Motor neuron (in vitro differentiated cells): ENCODE measurements at regions not wholly inside any gene's neighbourhood (a gene's known extent, or its start where the extent isn't known, plus 50 kb on each side); places are given as distances from the start of the nearest gene placed in this dataset.
A peak's percentile ranks its signal among the peaks of the same experiment; 100 is the strongest.
"Not testable (repeated sequence)": the region's sequence is repeated elsewhere in the genome, so short reads cannot be mapped to it uniquely, and the experiment has no call there.

Source experiments
- ATAC-seq, 8 experiments: fragments of 200-7000 bp; cut with Tn5 transposase; replicated peaks in 6 of 8; 2 replicates each; pipeline ENCODE4 v1.8.0; 2021; ENCODE audit warnings: mild to moderate bottlenecking in 8 of 8, moderate library complexity in 8 of 8
- H3K27ac ChIP-seq, 2 donors: fragments of 250-450 bp; sonication (Bioruptor Pico); 2 replicates each; pipeline ENCODE4 v1.9.0; 2021; ENCODE audit warnings: antibody characterized with exemption in 2 of 2, mild to moderate bottlenecking in 2 of 2, moderate library complexity in 1 of 2
- H3K4me1 ChIP-seq, 2 donors: fragments of 250-450 bp; sonication (Bioruptor Pico); replicated peaks in 1 of 2; 2 replicates each; pipeline ENCODE4 v1.6.1; 2021; ENCODE audit warnings: antibody characterized with exemption in 2 of 2, mild to moderate bottlenecking in 2 of 2, moderate library complexity in 1 of 2
- H3K4me3 ChIP-seq, 5 donors: fragments of 250-450 bp; sonication (Bioruptor Pico); 2 replicates each; pipeline ENCODE4 v1.9.0; 2021; ENCODE audit warnings: antibody characterized with exemption in 5 of 5, mild to moderate bottlenecking in 5 of 5, moderate library complexity in 4 of 5
- WGBS, 10 experiments: fragments of 450-650 bp; shearing (Covaris generic); methylation state at CpG; one replicate each; pipeline ENCODE4 v1.0.0; 2022; 5-methylcytosine and 5-hydroxymethylcytosine counted together
- in situ Hi-C, 9 experiments: fragments of 400-800 bp; cut with MboI; loops; one replicate each; pipeline ENCODE4 v1.15.0; 2021; ENCODE audit warnings: low sequenced_read_pairs in 9 of 9, low pct_unique_long_range_greater_than_20kb in 2 of 9; ENCODE audit not compliant: unreplicated experiment in 9 of 9

GRCh38 chr15:98543237-98543636 is 105.1 kb upstream of the IGF1R start:
- ATAC-seq = no peak
- Histone ChIP-seq H3K27ac (no peak overlapping the region), H3K4me3 (no peak overlapping the region), H3K4me1 (peaks cover 0 to 3% of the 10 kb centered on the region in 2 donors)
- 0 to 100% (median 58%) methylated on average over 1 of the region's 1 CpG; no CpG with 5 or more reads in 2 of the 10 experiments for WGBS, 10 experiments
- in situ Hi-C loops = loop anchor here in 3 of 9 experiments (25.0 kb wide), 3 partner anchors 94 to 369 kb away; partner anchors contain the start of gene IGF1R (in 1 of the 3)

DNA sequence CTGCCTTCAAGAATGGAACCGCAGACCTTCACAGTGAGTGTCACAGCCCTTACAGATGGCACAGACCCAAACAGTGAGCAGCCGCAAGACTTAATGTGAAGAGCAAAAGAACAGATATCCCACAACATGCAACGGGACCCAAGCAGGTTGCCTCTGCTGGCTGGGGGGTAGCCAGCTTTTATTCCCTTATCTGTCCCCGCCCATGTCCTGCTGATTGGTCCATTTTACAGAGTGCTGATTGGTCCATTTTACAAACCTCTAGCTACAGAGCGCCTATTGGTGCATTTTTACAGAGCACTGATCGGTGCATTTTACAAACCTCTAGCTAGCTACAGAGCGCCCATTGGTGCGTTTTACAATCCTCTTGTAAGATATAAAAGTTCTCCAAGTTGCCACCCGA is 102.0 kb upstream of the IGF1R start:
- H3K4me1 ChIP-seq = peaks cover 3 to 5% of the 10 kb centered on the region in 2 donors
- in situ Hi-C loops = loop anchor here in 3 of 9 experiments (25.0 kb wide), 3 partner anchors 91 to 366 kb away; partner anchors contain the start of gene IGF1R (in 1 of the 3)
- ATAC-seq = no peak
- WGBS, 10 experiments = 67 to 100% (median 88%) methylated on average over 4 to 7 of the region's 9 CpGs; no CpG with 5 or more reads in 2 of the 10 experiments
- no peak overlapping the region for H3K4me3 ChIP-seq
- no peak overlapping the region for H3K27ac ChIP-seq

DNA sequence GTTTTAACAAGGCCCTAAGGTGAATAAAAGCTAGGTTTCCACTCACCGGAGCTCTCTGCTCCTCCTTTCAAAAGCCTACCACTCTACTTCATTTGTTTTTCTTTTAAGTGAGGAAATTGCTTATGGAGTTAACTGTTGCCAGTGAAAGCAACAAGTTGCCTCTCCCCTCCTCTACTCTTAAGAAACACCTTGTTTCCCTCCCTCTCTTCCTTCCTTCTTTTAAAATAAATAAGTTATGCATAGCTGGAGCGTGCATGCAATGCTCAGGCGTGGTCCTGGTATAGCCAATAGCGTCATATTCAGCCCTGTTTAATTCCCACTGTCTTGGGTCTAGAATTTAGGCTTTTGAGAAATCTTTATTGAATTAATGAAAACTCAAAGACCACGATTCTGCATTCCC is 101.1 kb upstream of the IGF1R start:
- Histone ChIP-seq H3K27ac (no peak overlapping the region), H3K4me3 (peak overlapping the region; percentile 43 to 53 (median 46)), H3K4me1 (peaks cover 3 to 5% of the 10 kb centered on the region in 2 donors)
- in situ Hi-C loops = loop anchor here in 3 of 9 experiments (25.0 kb wide), 3 partner anchors 90 to 365 kb away; partner anchors contain the start of gene IGF1R (in 1 of the 3)
- 0 to 29% (median 21%) methylated on average over 1 to 4 of the region's 5 CpGs; no CpG with 5 or more reads in 3 of the 10 experiments for WGBS, 10 experiments
- peak in 5 of 8 experiments; percentile 1 to 44 (median 5) for ATAC-seq

GRCh38 chr15:98547741-98548138 is 100.6 kb upstream of the IGF1R start:
- in situ Hi-C loops = loop anchor here in 3 of 9 experiments (25.0 kb wide), 3 partner anchors 90 to 365 kb away; partner anchors contain the start of gene IGF1R (in 1 of the 3)
- WGBS, 10 experiments = 0 to 20% (median 0%) methylated on average over 2 to 6 of the region's 19 CpGs; no CpG with 5 or more reads in 4 of the 10 experiments

DNA sequence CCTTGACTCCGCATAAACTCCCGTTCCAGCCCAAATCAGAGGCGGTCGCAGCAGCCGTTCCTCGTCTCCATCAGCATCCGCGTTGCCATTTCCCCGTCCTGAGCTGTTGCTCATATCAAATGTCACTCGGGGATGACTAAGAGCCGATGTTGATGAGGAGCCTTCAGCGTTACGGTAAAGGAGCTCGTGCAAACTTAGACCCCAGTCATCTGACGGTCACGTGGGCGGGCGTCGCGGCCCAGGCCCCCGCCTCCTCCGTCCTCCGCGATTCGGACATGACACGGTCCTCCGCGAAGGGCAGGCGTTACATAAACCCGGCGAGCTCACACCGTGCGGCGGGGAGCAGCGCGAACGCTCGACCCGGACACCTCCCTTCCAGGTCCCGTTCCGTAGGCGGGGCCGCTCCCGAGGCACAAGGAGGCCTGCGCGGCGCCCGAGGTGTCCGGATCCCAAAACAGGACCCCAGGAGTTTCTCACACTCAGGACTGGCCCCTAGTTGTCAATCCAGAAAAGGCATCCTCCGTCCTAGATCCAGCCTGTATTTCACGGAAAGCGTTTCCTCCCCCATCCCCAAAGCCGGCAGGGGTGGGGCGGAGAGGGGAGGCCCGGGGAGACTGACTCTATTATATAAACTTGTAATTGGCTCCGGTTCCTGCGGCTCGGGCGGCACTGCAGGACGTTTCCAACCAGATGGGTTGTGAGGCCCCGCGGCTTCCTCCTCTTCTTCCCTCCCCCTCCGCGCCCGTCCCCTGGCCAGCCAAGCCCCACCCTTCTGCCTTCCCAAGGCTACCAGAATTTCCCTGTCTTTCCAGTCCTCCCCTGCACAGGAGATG is 100.0 kb upstream of the IGF1R start:
- in situ Hi-C loops = loop anchor here in 3 of 9 experiments (25.0 kb wide), 3 partner anchors 89 to 364 kb away; partner anchors contain the start of gene IGF1R (in 1 of the 3)
- Histone ChIP-seq H3K27ac (peak overlapping the region in 1 of 2 donors; percentile 66), H3K4me1 (peaks cover 5 to 7% of the 10 kb centered on the region in 2 donors), H3K4me3 (peak overlapping the region; percentile 43 to 53 (median 46))
- peak; percentile 68 to 85 (median 81) for ATAC-seq
- WGBS, 10 experiments = 0 to 10% (median 2%) methylated on average over 2 to 22 of the region's 65 CpGs; no CpG with 5 or more reads in 3 of the 10 experiments

More at GRCh38 chr15:98547741-98548138, 100.6 kb upstream of the IGF1R start:
- Histone ChIP-seq H3K27ac (peak overlapping the region in 1 of 2 donors; percentile 66), H3K4me1 (peaks cover 3 to 5% of the 10 kb centered on the region in 2 donors), H3K4me3 (peak overlapping the region; percentile 43 to 53 (median 46))
- ATAC-seq = peak; percentile 30 to 70 (median 57)

DNA sequence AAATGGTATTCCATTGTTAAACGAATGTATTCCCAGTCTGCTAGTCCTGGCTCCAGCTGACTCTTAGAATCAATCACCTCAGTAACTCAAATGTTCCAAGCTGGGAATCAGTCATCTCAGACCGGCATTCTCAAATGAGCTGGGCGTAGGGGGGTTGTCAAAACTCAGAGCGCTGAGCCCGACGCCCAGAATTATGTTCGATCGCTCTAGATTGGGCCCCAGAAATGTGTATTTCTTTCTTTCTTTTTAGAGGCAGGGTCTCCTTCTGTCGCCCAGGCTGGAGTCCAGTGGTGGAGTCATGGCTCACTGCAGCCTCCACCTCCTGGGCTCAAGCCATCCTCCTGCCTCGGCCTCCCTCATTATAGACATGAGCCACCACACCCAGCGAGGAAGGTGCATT is 99.3 kb upstream of the IGF1R start:
- in situ Hi-C loops = loop anchor here in 3 of 9 experiments (25.0 kb wide), 3 partner anchors 88 to 363 kb away; partner anchors contain the start of gene IGF1R (in 1 of the 3)
- Histone ChIP-seq H3K4me1 (peaks cover 5 to 7% of the 10 kb centered on the region in 2 donors), H3K27ac (no peak overlapping the region), H3K4me3 (peak overlapping the region; percentile 43 to 53 (median 46))
- no peak for ATAC-seq
- 40 to 100% (median 76%) methylated on average over 1 to 10 of the region's 11 CpGs; no CpG with 5 or more reads in 2 of the 10 experiments for WGBS, 10 experiments

DNA sequence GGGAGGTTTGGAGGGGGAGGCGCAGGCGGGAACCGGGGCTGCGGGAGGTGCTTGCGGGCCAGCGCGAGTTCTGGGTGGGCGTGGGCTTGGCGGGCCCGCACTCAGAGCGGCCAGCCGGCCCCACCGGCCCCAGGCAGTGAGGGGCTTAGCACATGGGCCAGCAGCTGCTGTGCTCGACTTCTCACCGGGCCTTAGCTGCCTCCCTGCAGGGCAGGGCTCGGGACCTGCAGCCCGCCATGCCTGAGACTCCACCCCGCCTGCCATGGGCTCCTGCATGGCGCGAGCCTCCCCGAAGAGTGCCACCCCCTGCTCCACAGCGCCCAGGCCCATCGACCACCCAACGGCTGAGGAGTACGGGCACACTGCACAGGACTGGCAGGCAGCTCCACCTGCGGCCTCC is 98.6 kb upstream of the IGF1R start:
- H3K4me3 ChIP-seq = no peak overlapping the region
- no peak for ATAC-seq
- H3K4me1 ChIP-seq = peaks cover 5 to 7% of the 10 kb centered on the region in 2 donors
- no peak overlapping the region for H3K27ac ChIP-seq
- no CpG with 5 or more reads among the region's 26 CpGs for WGBS, 10 experiments
- in situ Hi-C loops = loop anchor here in 3 of 9 experiments (25.0 kb wide), 3 partner anchors 88 to 363 kb away; partner anchors contain the start of gene IGF1R (in 1 of the 3)

GRCh38 chr15:98550363-98550762 is 98.0 kb upstream of the IGF1R start:
- ATAC-seq, H3K27ac ChIP-seq, H3K4me1 ChIP-seq, in situ Hi-C loops, H3K4me3 ChIP-seq: not testable (repeated sequence)
- 72 to 100% (median 93%) methylated on average over 1 to 6 of the region's 7 CpGs; no CpG with 5 or more reads in 3 of the 10 experiments for WGBS, 10 experiments

DNA sequence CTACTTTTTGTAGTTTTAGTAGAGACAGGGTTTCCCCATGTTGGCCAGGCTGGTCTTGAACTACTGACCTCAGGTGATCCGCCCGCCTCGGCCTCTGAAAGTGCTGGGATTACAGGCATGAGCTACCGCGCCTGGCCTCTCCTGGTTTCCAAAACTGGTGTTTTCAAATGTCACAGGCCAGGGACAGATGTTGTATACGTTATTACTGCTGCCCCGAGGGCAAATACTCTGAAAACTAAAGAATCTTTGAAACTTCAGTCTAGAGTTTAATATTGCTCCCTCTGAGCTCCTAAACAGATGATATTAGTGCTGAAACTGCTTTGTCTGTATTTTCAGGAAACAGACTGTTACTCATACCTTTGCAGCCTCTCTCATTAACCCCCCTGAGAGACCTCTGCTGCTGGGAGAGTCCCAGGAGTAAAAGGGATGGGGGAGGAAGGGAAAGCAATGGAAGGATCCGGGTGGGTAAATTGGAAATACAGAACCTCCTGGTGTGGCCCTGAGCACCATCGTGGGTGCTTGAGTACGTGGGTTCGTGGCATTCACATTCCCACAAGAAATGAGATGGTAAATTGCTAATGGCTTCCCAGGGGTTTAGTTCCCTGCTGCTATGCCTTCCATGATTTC is 96.3 kb upstream of the IGF1R start:
- Histone ChIP-seq H3K4me3 (no peak overlapping the region), H3K27ac (no peak overlapping the region), H3K4me1 (peaks cover 5 to 7% of the 10 kb centered on the region in 2 donors)
- in situ Hi-C loops = no loop called here
- 11 to 93% (median 50%) methylated on average over 2 to 11 of the region's 11 CpGs; no CpG with 5 or more reads in 1 of the 10 experiments for WGBS, 10 experiments
- ATAC-seq = no peak

- WGBS, 10 experiments = 6 to 88% (median 60%) methylated on average over 1 to 6 of the region's 6 CpGs; no CpG with 5 or more reads in 1 of the 10 experiments
- Histone ChIP-seq H3K4me1 (peaks cover 0 to 4% of the 10 kb centered on the region in 2 donors), H3K27ac (no peak overlapping the region), H3K4me3 (no peak overlapping the region)
- no peak for ATAC-seq
- in situ Hi-C loops = no loop called here
Observed at GRCh38 chr15:98554272-98555172, 93.8 kb upstream of the IGF1R start.

DNA sequence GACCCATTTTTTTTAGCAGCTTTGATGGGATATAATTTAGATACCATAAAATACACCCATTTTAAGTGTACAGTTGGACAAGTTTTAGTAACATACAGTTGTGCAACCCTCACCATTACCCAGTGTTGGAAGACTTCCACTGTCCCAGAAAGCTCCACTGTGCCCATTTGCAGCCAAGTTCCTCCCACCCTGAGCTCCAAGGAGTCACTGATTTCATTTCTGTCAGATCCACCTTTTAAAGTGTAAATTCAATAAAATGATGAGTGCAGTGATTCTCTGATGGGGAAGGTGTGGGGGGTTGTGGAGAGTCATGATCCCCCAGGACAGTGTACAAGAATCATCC is 93.2 kb upstream of the IGF1R start:
- ATAC-seq = no peak
- no peak overlapping the region for H3K27ac ChIP-seq
- no peak overlapping the region for H3K4me3 ChIP-seq
- peaks cover 0 to 4% of the 10 kb centered on the region in 2 donors for H3K4me1 ChIP-seq
- in situ Hi-C loops = no loop called here

DNA sequence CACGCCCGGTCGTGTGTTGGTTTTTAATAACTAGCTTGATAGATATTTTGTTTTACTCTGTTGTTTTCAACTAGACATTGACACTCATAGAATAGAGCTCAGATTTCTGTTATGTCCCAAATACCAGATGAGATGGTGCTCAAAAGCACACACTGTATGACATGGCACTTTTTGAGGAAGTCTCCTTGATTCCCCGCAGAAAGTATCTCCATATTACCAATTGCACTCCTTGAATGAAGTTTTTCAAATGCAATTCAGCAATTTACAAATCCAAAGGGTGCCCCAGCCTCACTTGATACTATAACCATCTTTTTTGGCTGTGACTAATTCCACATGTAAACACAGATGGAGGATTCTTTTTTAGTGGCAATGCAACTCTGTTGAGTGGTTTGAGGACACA is 92.0 kb upstream of the IGF1R start:
- 18 to 100% (median 72%) methylated on average over 1 to 4 of the region's 4 CpGs; no CpG with 5 or more reads in 3 of the 10 experiments for WGBS, 10 experiments
- Histone ChIP-seq H3K4me3 (no peak overlapping the region), H3K27ac (no peak overlapping the region), H3K4me1 (peaks cover 0 to 4% of the 10 kb centered on the region in 2 donors)
- ATAC-seq = no peak
- in situ Hi-C loops = no loop called here
